EH (cell line): ENCODE measurements at regions not wholly inside any gene's neighbourhood (a gene's known extent, or its start where the extent isn't known, plus 50 kb on each side); places are given as distances from the start of the nearest gene placed in this dataset.

ENCODE experiments used
- DNase-seq: peaks from one replicate; pipeline ENCODE4 v3.0.0-alpha.2; 2015; ENCODE audit warnings: low read depth

- DNase-seq = no peak
These were observed 56.5 kb upstream of the JDP2 start for GRCh38 chr14:75371297-75371696.

GRCh38 chr14:75372260-75372659 is 55.6 kb upstream of the JDP2 start:
- no peak for DNase-seq

GRCh38 chr14:75373133-75373532 is 54.7 kb upstream of the JDP2 start:
- DNase-seq = no peak

GRCh38 chr14:75373616-75374015 is 54.2 kb upstream of the JDP2 start:
- DNase-seq = no peak

GRCh38 chr14:75374911-75375310 is 52.9 kb upstream of the JDP2 start:
- DNase-seq = no peak

- no peak for DNase-seq
These were observed 51.8 kb upstream of the JDP2 start for GRCh38 chr14:75375983-75376382.
